Mesenchymal stem cell (in vitro differentiated cells and primary cell): ENCODE measurements at regions not wholly inside any gene's neighbourhood (a gene's known extent, or its start where the extent isn't known, plus 50 kb on each side); places are given as distances from the start of the nearest gene placed in this dataset.

ENCODE experiments used
- DNase-seq: peaks from one replicate; pipeline ENCODE4 v3.0.0-alpha.2; 2013
- H2AFZ ChIP-seq: one replicate; pipeline ENCODE4 v1.6.1; 2013; ENCODE audit warnings: low read depth, mild to moderate bottlenecking, control low read depth, inconsistent platforms, low read length, moderate library complexity
- H2AK5ac ChIP-seq: 2 replicates; pipeline ENCODE4 v1.6.1; 2013; ENCODE audit warnings: low read length, moderate library complexity, mild to moderate bottlenecking, inconsistent platforms; ENCODE audit not compliant: severe bottlenecking
- H2BK120ac ChIP-seq: one replicate; pipeline ENCODE4 v1.6.1; 2013; ENCODE audit warnings: low read depth, mild to moderate bottlenecking, inconsistent platforms, low read length, moderate library complexity
- H2BK12ac ChIP-seq, 2 experiments: one replicate each; pipeline ENCODE4 v1.6.1; 2013; ENCODE audit warnings: inconsistent platforms in 2 of 2, low read length in 2 of 2, mild to moderate bottlenecking in 2 of 2, moderate library complexity in 2 of 2, control low read depth in 1 of 2
- H2BK15ac ChIP-seq: one replicate; pipeline ENCODE4 v1.6.1; 2013; ENCODE audit warnings: mild to moderate bottlenecking, low read depth, inconsistent platforms; ENCODE audit not compliant: poor library complexity, severe bottlenecking
- H2BK5ac ChIP-seq: 2 replicates; pipeline ENCODE4 v1.6.1; 2013; ENCODE audit warnings: low read depth, mild to moderate bottlenecking, low read length, control low read depth, inconsistent platforms; ENCODE audit not compliant: poor library complexity, severe bottlenecking
- H3K14ac ChIP-seq, 2 experiments: one replicate each; pipeline ENCODE4 v1.6.1; 2013; ENCODE audit warnings: inconsistent platforms in 2 of 2, low read length in 2 of 2, control low read depth in 1 of 2, mild to moderate bottlenecking in 1 of 2, moderate library complexity in 1 of 2
- H3K18ac ChIP-seq, 2 experiments: one replicate each; pipeline ENCODE4 v1.6.1; 2013; ENCODE audit warnings: inconsistent platforms in 2 of 2, low read length in 2 of 2, control low read depth in 1 of 2, low read depth in 1 of 2, mild to moderate bottlenecking in 1 of 2
- H3K23ac ChIP-seq, 2 experiments: one replicate each; pipeline ENCODE4 v1.6.1; 2013; ENCODE audit warnings: inconsistent platforms in 2 of 2, low read length in 2 of 2, mild to moderate bottlenecking in 2 of 2, moderate library complexity in 2 of 2, control low read depth in 1 of 2
- H3K27ac ChIP-seq: 2 replicates; pipeline ENCODE4 v1.5.1; 2013; ENCODE audit warnings: mild to moderate bottlenecking, moderate library complexity, low read length, control low read depth, inconsistent platforms; ENCODE audit not compliant: poor library complexity, severe bottlenecking
- H3K27me3 ChIP-seq, 2 experiments: 2 replicates each; pipeline versions ENCODE4 v1.6.1 to v1.7.0; 2013; ENCODE audit warnings: low read length in 2 of 2, mild to moderate bottlenecking in 2 of 2, moderate library complexity in 2 of 2, control low read depth in 1 of 2, inconsistent platforms in 1 of 2; ENCODE audit not compliant: control insufficient read depth in 1 of 2, insufficient read depth in 1 of 2
- H3K36me3 ChIP-seq, 2 experiments: 2 replicates each; pipeline versions ENCODE4 v1.6.1 to v1.7.0; 2013; ENCODE audit warnings: low read length in 2 of 2, control low read depth in 1 of 2, inconsistent platforms in 1 of 2, low read depth in 1 of 2, mild to moderate bottlenecking in 1 of 2; ENCODE audit not compliant: insufficient read depth in 2 of 2, control insufficient read depth in 1 of 2
- H3K4ac ChIP-seq, 2 experiments: one replicate each; pipeline ENCODE4 v1.6.1; 2013; ENCODE audit warnings: inconsistent platforms in 2 of 2, low read length in 2 of 2, mild to moderate bottlenecking in 2 of 2, moderate library complexity in 2 of 2, control low read depth in 1 of 2, low read depth in 1 of 2
- H3K4me1 ChIP-seq: 2 replicates; pipeline ENCODE4 v1.6.1; 2013; ENCODE audit warnings: low read depth, low read length, control low read depth; ENCODE audit not compliant: control insufficient read depth, insufficient read depth
- H3K4me2 ChIP-seq: 2 replicates; pipeline ENCODE4 v1.6.1; 2013; ENCODE audit warnings: low read length, mild to moderate bottlenecking, inconsistent platforms; ENCODE audit not compliant: poor library complexity, severe bottlenecking
- H3K4me3 ChIP-seq, 2 experiments: 2 replicates each; pipeline versions ENCODE4 v1.5.1 to v1.7.0; 2013; ENCODE audit warnings: low read length in 2 of 2, mild to moderate bottlenecking in 2 of 2, control low read depth in 1 of 2, low read depth in 1 of 2; ENCODE audit not compliant: insufficient read depth in 1 of 2
- H3K79me1 ChIP-seq: replicated peaks from 2 replicates; pipeline ENCODE4 v1.6.1; 2013; ENCODE audit warnings: mild to moderate bottlenecking, control low read depth, low read length, inconsistent platforms; ENCODE audit not compliant: poor library complexity, severe bottlenecking
- H3K9ac ChIP-seq: 2 replicates; pipeline ENCODE4 v1.7.0; 2013; ENCODE audit warnings: mild to moderate bottlenecking, low read length, moderate library complexity
- H3K9me3 ChIP-seq: 2 replicates; pipeline ENCODE4 v1.7.0; 2013; ENCODE audit warnings: mild to moderate bottlenecking, low read length; ENCODE audit not compliant: control insufficient read depth
- H4K8ac ChIP-seq: one replicate; pipeline ENCODE4 v1.6.1; 2013; ENCODE audit warnings: inconsistent platforms, mild to moderate bottlenecking, low read length, moderate library complexity
- H4K91ac ChIP-seq: one replicate; pipeline ENCODE4 v1.6.1; 2013; ENCODE audit warnings: mild to moderate bottlenecking, low read length, inconsistent platforms
- WGBS: methylation state at CpG from one replicate; pipeline ENCODE4 v1.1.7; 2013; ENCODE audit warnings: mixed read lengths; 5-methylcytosine and 5-hydroxymethylcytosine counted together

- Histone ChIP-seq H3K18ac (no peak overlapping the region), H3K36me3 (no peaks in the 10 kb centered on the region), H2BK120ac (no peak overlapping the region), H4K8ac (no peak overlapping the region), H3K9me3 (no peaks in the 10 kb centered on the region), H2BK5ac (no peak overlapping the region), H3K27ac (no peak overlapping the region), H4K91ac (no peak overlapping the region), H3K14ac (no peak overlapping the region), H2BK15ac (no peak overlapping the region), H3K4me2 (no peak overlapping the region), H3K79me1 (no peaks in the 10 kb centered on the region), H3K4me1 (no peaks in the 10 kb centered on the region), H3K4ac (no peak overlapping the region), H3K9ac (no peak overlapping the region), H3K27me3 (no peaks in the 10 kb centered on the region), H3K23ac (no peak overlapping the region), H2AK5ac (no peak overlapping the region), H3K4me3 (no peak overlapping the region), H2AFZ (no peak overlapping the region), H2BK12ac (no peak overlapping the region)
- 64% methylated on average over 7 of the region's 7 CpGs for WGBS
- DNase-seq = no peak
Measured at GRCh38 chr15:98187549-98187948, 227.0 kb downstream of the ARRDC4 start.

DNA sequence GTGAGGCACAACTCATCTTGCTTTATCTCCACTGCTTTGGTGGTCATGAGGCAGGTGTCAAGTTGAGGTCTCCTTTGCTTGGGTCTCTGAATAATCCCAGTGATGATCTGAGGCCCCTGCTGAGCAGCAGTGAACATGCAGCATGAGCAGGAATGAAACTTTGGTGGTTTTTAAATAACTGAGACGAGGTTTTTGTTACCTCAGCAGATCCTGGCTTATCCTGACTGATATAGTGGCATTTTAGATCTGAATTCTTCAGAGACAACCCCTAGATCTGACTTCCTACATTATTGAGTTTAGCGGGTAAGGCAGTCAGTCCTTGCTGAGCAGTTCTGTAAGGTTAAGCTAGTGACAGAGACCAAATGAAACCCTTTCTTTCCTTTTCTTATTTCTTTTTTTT, 230.4 kb downstream of the ARRDC4 start:
- H3K27me3 ChIP-seq = no peaks in the 10 kb centered on the region
- H3K23ac ChIP-seq = no peak overlapping the region
- H4K91ac ChIP-seq = no peak overlapping the region
- no peak overlapping the region for H2AFZ ChIP-seq
- H3K9ac ChIP-seq = no peak overlapping the region
- no peak overlapping the region for H3K4ac ChIP-seq
- H3K9me3 ChIP-seq = no peaks in the 10 kb centered on the region
- no peaks in the 10 kb centered on the region for H3K4me1 ChIP-seq
- no peaks in the 10 kb centered on the region for H3K79me1 ChIP-seq
- 64% methylated on average over 2 of the region's 2 CpGs for WGBS
- no peak overlapping the region for H3K14ac ChIP-seq
- DNase-seq = no peak
- H3K27ac ChIP-seq = no peak overlapping the region
- no peak overlapping the region for H3K4me3 ChIP-seq
- H2BK12ac ChIP-seq = no peak overlapping the region
- no peak overlapping the region for H2BK120ac ChIP-seq
- H2AK5ac ChIP-seq = no peak overlapping the region
- H3K18ac ChIP-seq = no peak overlapping the region
- no peaks in the 10 kb centered on the region for H3K36me3 ChIP-seq
- no peak overlapping the region for H3K4me2 ChIP-seq
- H4K8ac ChIP-seq = no peak overlapping the region
- no peak overlapping the region for H2BK15ac ChIP-seq
- no peak overlapping the region for H2BK5ac ChIP-seq

GRCh38 chr15:98195796-98196195, 235.3 kb downstream of the ARRDC4 start:
- no peak overlapping the region for H3K23ac ChIP-seq
- H3K14ac ChIP-seq = no peak overlapping the region
- H3K4me3 ChIP-seq = no peak overlapping the region
- no peak overlapping the region for H2BK12ac ChIP-seq
- H3K4me2 ChIP-seq = no peak overlapping the region
- no peaks in the 10 kb centered on the region for H3K79me1 ChIP-seq
- H2BK120ac ChIP-seq = no peak overlapping the region
- H3K27me3 ChIP-seq = no peaks in the 10 kb centered on the region
- H2AFZ ChIP-seq = no peak overlapping the region
- H3K4me1 ChIP-seq = no peaks in the 10 kb centered on the region
- H2BK5ac ChIP-seq = no peak overlapping the region
- no peak overlapping the region for H2AK5ac ChIP-seq
- 71% methylated on average over 1 of the region's 3 CpGs for WGBS
- no peak overlapping the region for H3K4ac ChIP-seq
- no peak overlapping the region for H3K18ac ChIP-seq
- no peak for DNase-seq
- H4K91ac ChIP-seq = no peak overlapping the region
- H2BK15ac ChIP-seq = no peak overlapping the region
- H3K36me3 ChIP-seq = no peaks in the 10 kb centered on the region
- no peaks in the 10 kb centered on the region for H3K9me3 ChIP-seq
- H3K27ac ChIP-seq = no peak overlapping the region
- H4K8ac ChIP-seq = no peak overlapping the region
- no peak overlapping the region for H3K9ac ChIP-seq

DNA sequence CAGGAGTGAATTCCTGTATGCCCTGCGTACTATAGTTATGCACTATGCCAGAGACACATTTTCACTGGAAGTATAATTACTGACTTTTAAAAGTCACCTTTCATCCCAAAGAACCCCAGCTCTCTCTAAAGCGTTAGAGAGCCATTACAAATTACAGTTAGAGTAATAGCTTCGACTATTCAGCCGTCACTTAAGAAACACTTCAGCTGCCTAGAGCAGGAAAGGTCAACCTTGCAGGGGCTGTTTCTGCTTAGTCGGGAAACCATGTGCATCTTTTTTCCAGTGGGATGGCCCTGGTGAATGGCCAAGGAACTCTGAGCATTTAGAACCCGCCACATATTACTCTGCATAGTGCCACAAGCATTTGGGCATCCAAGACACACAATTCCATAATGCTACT, 235.9 kb downstream of the ARRDC4 start:
- no peak overlapping the region for H3K27ac ChIP-seq
- H2BK12ac ChIP-seq = no peak overlapping the region
- H3K27me3 ChIP-seq = no peaks in the 10 kb centered on the region
- no peak overlapping the region for H3K4me3 ChIP-seq
- no peaks in the 10 kb centered on the region for H3K79me1 ChIP-seq
- no peak overlapping the region for H2BK15ac ChIP-seq
- H3K9ac ChIP-seq = no peak overlapping the region
- 52% methylated on average over 6 of the region's 6 CpGs for WGBS
- H3K14ac ChIP-seq = no peak overlapping the region
- no peak overlapping the region for H3K18ac ChIP-seq
- DNase-seq = no peak
- H2BK5ac ChIP-seq = no peak overlapping the region
- no peak overlapping the region for H2AK5ac ChIP-seq
- no peak overlapping the region for H2BK120ac ChIP-seq
- no peak overlapping the region for H4K91ac ChIP-seq
- no peaks in the 10 kb centered on the region for H3K9me3 ChIP-seq
- H4K8ac ChIP-seq = no peak overlapping the region
- no peaks in the 10 kb centered on the region for H3K36me3 ChIP-seq
- H3K4me1 ChIP-seq = no peaks in the 10 kb centered on the region
- no peak overlapping the region for H3K4me2 ChIP-seq
- no peak overlapping the region for H2AFZ ChIP-seq
- no peak overlapping the region for H3K4ac ChIP-seq
- H3K23ac ChIP-seq = no peak overlapping the region
